GM18907 (cell line): ENCODE measurements at regions not wholly inside any gene's neighbourhood (a gene's known extent, or its start where the extent isn't known, plus 50 kb on each side); places are given as distances from the start of the nearest gene placed in this dataset.

Source experiments
- ATAC-seq: cut with Tn5 transposase; IDR thresholded peaks from one replicate; pipeline ENCODE4 v1.9.1; 2021; ENCODE audit warnings: mild to moderate bottlenecking, moderate library complexity; ENCODE audit not compliant: unreplicated experiment

DNA sequence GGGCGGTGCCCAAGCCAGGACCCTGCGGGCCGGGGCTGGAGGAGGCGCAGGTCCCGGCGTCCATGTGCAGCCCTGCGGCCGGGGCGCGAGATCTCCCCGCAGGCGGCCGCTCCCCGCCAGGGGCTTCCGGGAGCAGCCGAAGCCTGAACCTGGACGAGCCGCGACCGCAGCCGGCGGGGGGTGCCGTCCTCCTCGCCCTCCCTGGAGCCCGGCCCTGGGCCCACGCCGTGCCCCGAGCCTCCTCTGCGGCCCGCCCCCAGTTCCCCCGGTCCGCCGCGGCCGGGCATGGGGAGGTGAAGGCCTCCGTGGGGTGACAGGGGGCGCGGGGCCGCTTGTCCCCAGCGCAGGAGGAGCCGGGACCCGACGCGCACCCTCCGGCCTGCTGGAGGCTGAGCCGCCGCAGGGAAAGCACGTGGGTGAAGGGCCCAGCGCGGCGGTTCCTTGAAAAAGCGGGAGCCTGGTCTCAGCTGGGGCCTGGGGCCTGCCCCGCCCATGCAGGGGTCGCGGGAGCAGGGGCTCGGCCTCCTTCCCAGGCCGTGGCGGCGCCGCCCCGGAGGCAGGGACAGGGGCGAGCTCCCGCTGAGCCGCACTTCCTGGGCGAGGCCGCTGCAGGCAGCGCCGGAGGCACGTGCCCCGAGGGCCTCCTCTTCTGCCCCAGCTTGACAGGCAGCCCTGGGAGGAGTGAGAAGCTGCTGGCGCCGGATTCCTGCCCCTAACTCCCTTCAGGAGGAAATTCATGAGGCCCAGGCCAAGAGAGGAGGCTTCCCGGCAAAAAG lies 55.6 kb upstream of the PPP2R5C start:
- ATAC-seq: peak; percentile 38

DNA sequence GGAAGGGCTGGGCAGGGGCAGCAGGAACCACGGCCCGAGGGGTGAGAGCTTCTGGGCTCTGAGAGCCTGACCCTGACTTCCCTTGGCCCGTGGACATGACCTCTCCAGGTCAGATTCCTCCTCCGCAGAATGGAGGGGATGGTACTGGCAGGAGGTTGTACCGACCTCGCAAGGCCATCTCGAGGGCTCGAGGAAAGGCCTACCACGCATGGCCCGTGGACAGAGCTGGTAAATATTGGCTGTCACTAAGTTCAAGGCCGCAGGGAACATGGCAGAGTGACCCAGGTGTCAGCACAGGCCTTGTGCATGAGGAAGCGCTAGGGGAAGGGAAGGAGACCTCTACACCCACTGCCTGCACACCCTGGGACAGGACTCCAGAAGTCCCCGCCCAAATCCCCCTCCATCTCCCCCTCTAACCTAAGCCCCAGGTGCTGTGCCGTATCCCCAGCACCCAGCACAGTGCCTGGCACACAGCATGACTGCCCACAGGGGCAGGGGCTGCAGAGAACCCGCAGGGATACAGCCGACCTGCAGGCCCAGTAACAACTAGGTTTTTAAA lies 54.9 kb upstream of the PPP2R5C start:
- no peak for ATAC-seq

DNA sequence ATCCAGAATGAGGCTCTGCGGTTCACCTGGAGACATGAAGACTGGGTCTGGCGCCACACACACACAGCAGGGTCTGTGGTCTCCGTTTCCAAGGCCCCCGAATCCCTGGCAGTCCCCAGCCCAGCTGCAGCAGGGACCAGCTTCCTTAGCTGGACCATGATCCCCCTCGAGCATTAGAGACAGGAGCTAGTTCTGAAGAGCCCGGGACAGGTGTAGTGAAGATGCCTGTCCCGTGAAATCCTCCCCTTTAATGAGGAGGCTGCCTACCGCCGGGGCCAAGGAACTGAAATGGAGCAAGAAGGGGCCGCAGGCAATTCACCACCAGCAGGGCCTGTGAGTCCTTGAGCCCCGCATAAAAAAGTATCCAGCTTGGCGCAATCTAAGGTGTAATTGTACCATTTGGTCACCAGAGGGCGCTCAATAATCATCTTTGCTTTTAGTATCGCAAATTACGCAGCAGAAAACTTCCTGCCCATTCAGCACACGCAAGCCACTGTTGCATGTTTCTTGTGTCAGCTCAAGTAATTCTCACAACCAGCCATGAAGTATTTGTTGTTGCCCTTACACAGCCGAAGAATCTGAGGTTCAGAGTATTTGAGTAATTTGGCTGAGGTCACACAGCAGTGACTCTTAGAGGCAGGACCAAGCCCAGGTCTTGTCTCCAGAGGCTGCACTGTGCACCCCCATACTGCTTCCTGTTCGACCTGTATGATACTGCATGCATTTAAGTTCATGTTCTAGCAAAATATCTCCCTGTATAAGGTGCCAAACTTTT lies 54.3 kb upstream of the PPP2R5C start:
- ATAC-seq: peak; percentile 42

DNA sequence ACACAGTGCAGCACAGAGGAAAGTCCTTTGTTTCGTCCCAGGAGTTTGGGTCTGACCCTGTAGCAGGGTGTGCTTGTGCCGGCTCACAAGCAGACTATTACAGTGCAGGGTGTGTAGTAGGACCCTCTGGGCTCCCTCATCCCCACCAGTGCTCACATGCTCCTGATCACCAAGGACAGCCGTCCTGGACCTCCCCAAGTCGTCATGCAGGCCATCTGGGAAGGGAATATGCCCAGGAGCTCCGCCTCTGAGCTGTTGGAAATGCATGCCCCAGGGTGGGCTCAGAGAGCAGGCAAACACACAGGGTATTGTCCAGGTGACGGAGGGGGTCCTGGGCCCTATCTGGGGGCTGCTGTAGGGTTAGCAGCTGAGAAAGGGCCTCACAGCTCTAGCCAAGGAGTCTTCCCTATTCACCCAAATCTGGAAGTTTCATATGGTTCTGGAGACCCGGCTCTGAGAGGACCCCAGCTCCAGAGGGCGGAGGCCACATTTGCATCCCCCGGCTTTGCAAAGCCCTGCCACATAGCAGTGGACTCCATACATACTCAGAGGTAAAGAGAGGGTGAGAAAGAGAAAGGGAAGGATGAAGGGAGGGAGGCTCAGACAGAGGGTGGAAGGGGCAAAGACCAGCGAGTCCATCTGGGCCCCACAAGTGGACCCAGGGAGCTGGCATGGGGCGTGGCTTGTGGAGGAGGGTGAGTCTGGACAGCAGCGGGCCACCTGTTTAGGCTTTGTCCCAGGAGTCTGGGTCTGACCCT lies 53.5 kb upstream of the PPP2R5C start:
- peak; percentile 24 for ATAC-seq

DNA sequence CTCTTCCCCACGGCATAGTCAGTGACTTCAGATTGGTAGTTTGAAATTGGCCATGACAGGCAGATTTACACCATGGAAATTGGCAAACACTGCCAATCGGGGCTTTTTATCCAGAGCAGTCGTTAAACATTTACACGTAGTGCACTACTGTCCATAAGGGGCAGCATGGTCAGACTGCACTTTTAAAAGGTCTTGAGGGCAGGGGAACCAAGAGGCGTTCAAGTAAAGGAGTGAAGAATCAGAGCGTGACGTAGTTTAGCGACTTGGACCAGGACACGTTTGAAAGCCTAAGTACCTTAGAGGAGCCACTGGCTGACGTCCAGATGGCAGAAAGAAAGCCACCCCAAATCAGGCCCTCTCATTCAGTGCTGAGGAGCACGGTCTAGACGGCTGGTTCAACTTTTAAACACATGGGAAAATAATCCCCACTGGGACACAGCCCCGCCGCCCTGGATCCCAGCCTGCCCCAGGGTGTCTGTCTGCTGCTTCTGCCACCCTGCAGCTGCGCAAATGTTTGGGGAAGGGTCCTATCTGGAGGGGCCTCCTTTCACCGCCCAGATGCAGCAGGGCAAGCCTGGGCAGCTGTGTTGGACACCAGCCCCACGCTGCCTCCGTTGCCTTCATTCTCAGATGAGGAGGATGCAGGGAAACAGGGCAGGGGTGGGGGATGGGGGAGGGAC lies 52.5 kb upstream of the PPP2R5C start:
- no peak for ATAC-seq

DNA sequence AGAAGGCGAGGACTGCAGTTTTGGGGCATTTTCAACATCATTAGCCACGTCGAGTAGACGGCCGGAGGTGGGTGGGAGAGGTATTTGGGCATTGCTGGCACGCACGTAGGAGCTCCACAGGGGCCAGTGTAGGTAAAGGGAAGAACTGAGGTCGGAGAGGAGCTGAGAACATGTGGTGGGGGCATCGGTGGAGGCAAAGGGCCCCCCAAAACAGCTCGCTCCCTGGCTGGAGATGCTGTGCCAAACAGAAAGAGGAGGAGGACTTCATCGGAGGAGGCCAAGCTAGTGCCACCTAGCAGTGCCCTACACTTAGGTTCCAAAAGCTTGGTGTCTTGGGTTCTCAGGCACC lies 52.0 kb upstream of the PPP2R5C start:
- ATAC-seq: no peak

DNA sequence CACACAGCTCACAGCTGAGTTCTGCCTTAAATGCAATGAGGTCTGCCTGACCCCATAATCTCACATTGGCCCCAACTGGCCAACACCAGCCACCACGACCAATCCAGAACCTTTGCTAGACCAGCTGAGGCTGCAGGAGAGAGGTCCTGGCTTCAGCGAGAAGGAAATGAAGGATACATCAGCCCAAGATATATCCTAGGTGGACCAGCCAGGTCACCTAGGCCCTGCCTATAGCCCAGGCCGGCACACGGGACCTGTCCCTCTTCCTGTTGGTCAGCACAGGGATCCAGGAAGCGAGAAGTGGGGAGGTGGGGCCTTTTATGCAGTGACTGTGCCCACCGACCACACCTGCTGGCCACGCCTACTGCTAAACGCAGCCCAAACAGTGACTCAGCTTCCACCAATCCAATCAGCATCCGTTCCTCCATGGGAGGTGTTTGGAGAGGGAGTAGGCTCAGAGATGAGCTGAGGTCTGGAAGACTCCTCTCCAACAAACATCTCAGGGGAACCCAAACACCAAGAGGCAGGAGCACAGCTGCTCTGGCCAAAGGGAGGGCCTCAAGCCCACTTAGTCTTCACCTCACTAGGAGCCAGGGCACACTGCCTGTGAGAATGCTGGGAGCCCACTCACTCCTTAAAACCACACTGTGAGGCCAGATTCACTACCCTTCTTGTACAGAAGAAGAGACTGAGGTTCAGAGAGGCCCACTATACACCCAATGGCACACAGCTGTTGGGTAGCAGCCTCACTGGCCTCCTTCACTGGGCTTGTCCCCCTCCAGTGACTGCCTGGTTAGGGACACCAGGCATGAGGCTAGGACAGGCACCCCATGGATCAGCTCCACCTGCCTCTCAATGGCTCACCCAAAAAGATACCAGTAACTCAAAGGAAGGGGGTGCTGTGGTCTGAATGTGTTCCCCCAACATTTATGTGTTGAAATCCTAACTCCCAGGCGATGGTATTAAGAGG lies 51.3 kb upstream of the PPP2R5C start:
- ATAC-seq: no peak

DNA sequence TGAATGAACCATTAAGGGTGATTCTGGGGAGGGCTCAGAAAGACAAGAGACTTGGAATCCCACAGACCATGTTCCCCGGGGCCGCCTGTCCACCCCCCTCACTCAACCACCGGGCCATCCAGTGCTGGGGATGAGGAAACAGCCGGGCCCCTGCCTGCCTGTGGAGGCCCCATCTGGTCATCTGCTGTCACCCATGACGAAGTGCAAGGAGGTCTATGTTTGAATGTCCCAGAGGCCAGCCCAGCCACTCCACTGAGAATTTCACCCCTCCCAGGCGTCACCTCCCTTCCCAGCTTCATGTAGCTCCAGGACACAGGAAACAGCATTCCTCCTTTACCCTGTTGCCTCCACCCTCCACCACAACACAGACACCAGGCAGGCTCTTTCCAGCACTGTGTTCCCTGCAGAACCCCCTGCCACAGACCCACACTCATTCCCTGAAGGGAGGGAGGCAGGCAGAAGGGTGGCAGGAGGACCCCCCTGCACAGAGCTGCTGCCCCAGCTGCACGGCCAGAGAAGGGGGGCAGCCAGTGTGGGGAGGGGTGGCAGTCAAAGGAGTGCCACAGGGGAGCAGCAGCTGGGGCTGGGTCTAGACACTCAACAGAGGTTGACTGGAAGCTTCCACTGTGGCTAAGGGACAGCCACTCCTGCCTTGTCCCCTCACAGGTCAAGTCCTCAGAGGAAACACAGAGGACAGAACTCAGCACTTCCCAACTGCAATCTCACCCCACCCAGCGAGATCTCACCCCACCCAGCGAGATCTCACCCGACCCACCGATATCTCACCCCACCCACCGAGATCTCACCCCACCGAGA lies 50.3 kb upstream of the PPP2R5C start:
- ATAC-seq: no peak
